Esophagus (tissue), 2 donors: ENCODE measurements at regions not wholly inside any gene's neighbourhood (a gene's known extent, or its start where the extent isn't known, plus 50 kb on each side); places are given as distances from the start of the nearest gene placed in this dataset.

Experiments
- H3K27ac ChIP-seq, 2 donors: one replicate each; pipeline ENCODE4 v1.5.1; 2013; ENCODE audit warnings: low read depth in 2 of 2, mild to moderate bottlenecking in 2 of 2, inconsistent platforms in 1 of 2, low read length in 1 of 2, moderate library complexity in 1 of 2
- H3K27me3 ChIP-seq, 2 donors: one replicate each; pipeline ENCODE4 v1.6.1; 2013; ENCODE audit warnings: low read length in 2 of 2, control low read depth in 1 of 2, mild to moderate bottlenecking in 1 of 2; ENCODE audit not compliant: insufficient read depth in 2 of 2, control insufficient read depth in 1 of 2
- H3K36me3 ChIP-seq, 2 donors: one replicate each; pipeline ENCODE4 v1.6.1; 2013; ENCODE audit warnings: low read length in 1 of 2; ENCODE audit not compliant: control insufficient read depth in 2 of 2, insufficient read depth in 2 of 2
- H3K4me1 ChIP-seq, 2 donors: one replicate each; pipeline ENCODE4 v1.6.1; 2013; ENCODE audit warnings: low read length in 1 of 2; ENCODE audit not compliant: control insufficient read depth in 2 of 2, insufficient read depth in 2 of 2
- H3K4me3 ChIP-seq, 2 donors: one replicate each; pipeline ENCODE4 v1.5.1; 2013; ENCODE audit warnings: low read length in 2 of 2, mild to moderate bottlenecking in 2 of 2, low read depth in 1 of 2, moderate library complexity in 1 of 2
- H3K9me3 ChIP-seq, 2 donors: one replicate each; pipeline ENCODE4 v1.6.1; 2013; ENCODE audit warnings: mild to moderate bottlenecking in 2 of 2, low read depth in 1 of 2, low read length in 1 of 2, moderate library complexity in 1 of 2; ENCODE audit not compliant: control insufficient read depth in 2 of 2, insufficient read depth in 1 of 2
- WGBS, 2 donors: extraction: QIAGEN DNeasy Blood & Tissue Kit; methylation state at CpG; one replicate each; pipeline ENCODE4 v1.1.7; 2013; 5-methylcytosine and 5-hydroxymethylcytosine counted together
- donor health status: healthy with polysubstance abuse.
- donor health status: Bipolar disorder and iron deficiency.

- no peak overlapping the region for H3K27ac ChIP-seq
- WGBS, 2 donors = 47 to 60% methylated on average over 6 of the region's 6 CpGs
- H3K27me3 ChIP-seq = no peaks in the 10 kb centered on the region
- H3K4me1 ChIP-seq = no peaks in the 10 kb centered on the region
- no peaks in the 10 kb centered on the region for H3K36me3 ChIP-seq
- no peaks in the 10 kb centered on the region for H3K9me3 ChIP-seq
- H3K4me3 ChIP-seq = no peak overlapping the region
Observed at GRCh38 chr5:93342563-93343061, 238.4 kb downstream of the NR2F1-AS1 start.

DNA sequence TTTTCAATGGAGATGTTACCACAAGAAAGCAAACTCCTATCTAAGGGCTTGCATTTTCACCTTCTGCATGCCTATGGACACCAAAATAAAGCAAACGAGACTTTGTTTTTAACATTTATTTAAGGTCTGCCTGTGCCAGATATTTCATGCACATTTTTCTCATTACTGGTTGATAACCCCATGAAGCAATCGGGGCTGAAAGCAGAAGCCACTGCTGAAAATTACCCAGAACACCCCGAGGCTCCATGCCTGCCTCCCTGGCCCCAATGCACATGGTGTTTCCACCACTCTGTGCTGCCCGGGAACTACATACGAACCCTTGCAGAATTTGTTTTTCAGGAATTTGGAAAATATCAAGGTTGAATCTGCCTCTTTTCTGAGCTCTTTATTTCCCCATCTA lies 240.1 kb downstream of the NR2F1-AS1 start:
- Histone ChIP-seq H3K4me1 (no peaks in the 10 kb centered on the region), H3K9me3 (no peaks in the 10 kb centered on the region), H3K36me3 (no peaks in the 10 kb centered on the region), H3K27ac (no peak overlapping the region), H3K27me3 (no peaks in the 10 kb centered on the region), H3K4me3 (no peak overlapping the region)
- WGBS, 2 donors = 80 to 84% methylated on average over 5 of the region's 5 CpGs

- WGBS, 2 donors = 79 to 83% methylated on average over 2 of the region's 2 CpGs
Observed at GRCh38 chr5:93337138-93337537, 243.9 kb downstream of the NR2F1-AS1 start.

DNA sequence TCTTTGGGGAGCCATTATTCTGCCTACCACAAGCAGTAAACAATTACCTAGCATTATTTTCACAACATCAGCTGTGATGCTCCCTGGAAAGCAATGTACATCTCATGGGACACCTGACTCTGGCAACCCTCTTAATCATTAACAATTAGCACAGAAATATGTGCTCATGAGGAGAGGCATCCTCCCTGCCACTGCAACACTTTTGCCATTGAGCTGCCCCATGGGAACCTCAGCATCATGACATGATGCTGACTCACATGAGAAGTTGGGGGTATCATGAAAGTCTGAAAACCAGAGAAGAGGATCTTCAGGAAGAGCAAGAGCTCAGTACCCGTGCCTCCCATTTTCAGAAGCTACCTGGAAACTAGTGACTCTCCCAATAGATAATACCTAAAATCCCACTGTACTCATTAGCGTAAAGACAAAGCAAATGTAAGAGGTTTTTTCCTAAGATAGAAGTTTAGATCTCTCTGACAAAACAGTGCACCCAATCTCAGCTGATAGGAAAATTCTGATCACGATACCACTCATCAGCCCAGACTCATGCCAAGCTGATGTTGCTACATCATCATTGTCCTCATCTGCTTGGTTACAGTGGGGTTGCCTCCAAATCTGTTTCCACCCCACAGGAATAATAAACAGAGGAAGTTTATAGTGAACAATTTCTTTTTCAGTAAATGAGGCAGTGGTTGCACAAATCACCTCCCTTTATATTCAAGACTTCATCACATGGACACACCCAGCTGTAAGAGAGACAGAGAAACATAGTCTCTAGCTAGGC lies 244.5 kb downstream of the NR2F1-AS1 start:
- 81 to 86% methylated on average over 3 of the region's 3 CpGs for WGBS, 2 donors
- Histone ChIP-seq H3K36me3 (no peaks in the 10 kb centered on the region), H3K9me3 (no peaks in the 10 kb centered on the region), H3K27me3 (no peaks in the 10 kb centered on the region), H3K4me1 (no peaks in the 10 kb centered on the region), H3K27ac (no peak overlapping the region), H3K4me3 (no peak overlapping the region)

More at GRCh38 chr5:93337138-93337537, 243.9 kb downstream of the NR2F1-AS1 start:
- Histone ChIP-seq H3K4me3 (no peak overlapping the region), H3K4me1 (no peaks in the 10 kb centered on the region), H3K36me3 (no peaks in the 10 kb centered on the region), H3K27ac (no peak overlapping the region), H3K9me3 (no peaks in the 10 kb centered on the region), H3K27me3 (no peaks in the 10 kb centered on the region)

GRCh38 chr5:93331863-93332262 lies 249.2 kb downstream of the NR2F1-AS1 start:
- Histone ChIP-seq H3K36me3 (no peaks in the 10 kb centered on the region), H3K9me3 (no peaks in the 10 kb centered on the region)
- WGBS, 2 donors = 32 to 43% methylated on average over 3 of the region's 3 CpGs

DNA sequence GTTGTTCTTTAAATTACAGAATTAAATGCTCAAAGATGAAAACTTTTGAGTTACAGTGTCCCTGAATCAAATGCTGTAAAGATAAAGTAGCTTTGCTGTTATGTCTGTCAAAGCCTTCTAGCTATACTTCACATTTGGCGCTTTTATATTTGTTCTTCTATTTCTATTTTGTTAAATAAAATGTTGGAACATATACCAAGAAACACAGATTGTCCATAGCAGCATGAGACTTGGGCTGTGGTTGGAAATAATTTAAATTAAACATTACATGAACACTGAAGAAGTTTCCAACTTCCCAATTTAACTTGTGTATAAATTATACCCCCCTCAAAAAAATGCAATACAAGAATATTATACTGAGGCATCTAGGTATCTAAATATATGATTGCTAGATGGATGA lies 249.8 kb downstream of the NR2F1-AS1 start:
- no peaks in the 10 kb centered on the region for H3K27me3 ChIP-seq
- H3K9me3 ChIP-seq = no peaks in the 10 kb centered on the region
- H3K36me3 ChIP-seq = no peaks in the 10 kb centered on the region
- H3K27ac ChIP-seq = no peak overlapping the region
- H3K4me3 ChIP-seq = no peak overlapping the region
- WGBS, 2 donors = 97 to 98% methylated on average over 1 of the region's 1 CpG
- H3K4me1 ChIP-seq = no peaks in the 10 kb centered on the region

More at GRCh38 chr5:93331863-93332262, 249.2 kb downstream of the NR2F1-AS1 start:
- no peaks in the 10 kb centered on the region for H3K4me1 ChIP-seq
- H3K27ac ChIP-seq = no peak overlapping the region
- no peaks in the 10 kb centered on the region for H3K27me3 ChIP-seq
- no peak overlapping the region for H3K4me3 ChIP-seq

GRCh38 chr5:93330506-93330905 lies 250.5 kb downstream of the NR2F1-AS1 start:
- Histone ChIP-seq H3K27me3 (no peaks in the 10 kb centered on the region), H3K36me3 (no peaks in the 10 kb centered on the region), H3K4me1 (no peaks in the 10 kb centered on the region), H3K27ac (no peak overlapping the region), H3K9me3 (no peaks in the 10 kb centered on the region), H3K4me3 (no peak overlapping the region)
- 51 to 88% methylated on average over 2 of the region's 2 CpGs for WGBS, 2 donors

GRCh38 chr5:93329756-93330155 lies 251.3 kb downstream of the NR2F1-AS1 start:
- H3K27ac ChIP-seq = no peak overlapping the region
- 69 to 86% methylated on average over 1 of the region's 1 CpG for WGBS, 2 donors
- no peaks in the 10 kb centered on the region for H3K9me3 ChIP-seq
- H3K4me3 ChIP-seq = no peak overlapping the region
- H3K4me1 ChIP-seq = no peaks in the 10 kb centered on the region
- H3K36me3 ChIP-seq = no peaks in the 10 kb centered on the region
- no peaks in the 10 kb centered on the region for H3K27me3 ChIP-seq

DNA sequence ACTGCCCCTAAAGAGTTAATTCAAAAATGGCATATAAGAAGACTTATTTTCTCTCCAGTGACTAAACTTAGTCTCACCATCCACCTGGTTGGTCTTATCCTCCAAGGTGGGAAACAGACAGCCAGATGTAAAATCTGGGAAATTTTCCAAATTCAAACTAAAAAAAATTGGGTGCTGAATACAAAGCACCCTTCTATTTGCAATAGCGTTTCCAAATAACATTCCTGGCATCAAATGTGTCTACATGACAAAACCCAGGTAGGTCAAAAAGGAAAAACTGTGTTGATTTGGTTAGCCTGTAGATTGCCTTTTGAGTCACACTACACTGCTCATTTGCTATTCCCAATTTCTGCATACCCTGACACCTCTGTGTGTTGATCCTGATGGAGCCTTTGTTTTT lies 252.2 kb downstream of the NR2F1-AS1 start:
- no peak overlapping the region for H3K4me3 ChIP-seq
- WGBS, 2 donors = 46 to 47% methylated on average over 1 of the region's 1 CpG
- no peaks in the 10 kb centered on the region for H3K4me1 ChIP-seq
- H3K36me3 ChIP-seq = no peaks in the 10 kb centered on the region
- no peak overlapping the region for H3K27ac ChIP-seq
- H3K27me3 ChIP-seq = no peaks in the 10 kb centered on the region
- no peaks in the 10 kb centered on the region for H3K9me3 ChIP-seq

DNA sequence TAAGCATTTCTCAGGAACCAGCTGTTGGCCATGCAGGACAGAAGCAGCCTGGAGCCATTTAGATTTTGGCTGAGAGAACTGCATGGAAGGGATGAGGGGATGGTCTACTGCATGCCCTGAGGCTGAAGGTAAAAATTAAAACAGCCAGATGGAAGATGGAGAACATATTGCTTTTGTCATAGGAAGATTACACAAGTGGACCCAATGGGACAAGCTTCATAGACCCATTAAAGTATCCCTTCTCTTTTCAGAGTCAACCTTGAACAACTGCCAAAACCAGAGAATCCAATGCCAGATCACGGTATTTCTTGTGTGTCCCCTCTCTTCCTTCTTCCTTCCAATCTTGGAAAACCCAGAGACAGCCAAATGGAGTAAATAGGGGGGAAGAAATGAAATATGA lies 253.4 kb downstream of the NR2F1-AS1 start:
- 43 to 60% methylated on average over 1 of the region's 1 CpG for WGBS, 2 donors
- H3K36me3 ChIP-seq = no peaks in the 10 kb centered on the region
- no peaks in the 10 kb centered on the region for H3K9me3 ChIP-seq
- H3K4me3 ChIP-seq = no peak overlapping the region
- H3K27ac ChIP-seq = no peak overlapping the region
- H3K27me3 ChIP-seq = no peaks in the 10 kb centered on the region
- H3K4me1 ChIP-seq = no peaks in the 10 kb centered on the region
